Endothelial cell of umbilical vein (primary cell): ENCODE measurements at regions not wholly inside any gene's neighbourhood (a gene's known extent, or its start where the extent isn't known, plus 50 kb on each side); places are given as distances from the start of the nearest gene placed in this dataset.

Experiments
- BruUV-seq: library from RNA; stranded (reverse); fragments of 400-500 nt; replicated peaks from 2 replicates; lab custom pipeline; 2021; lab: Mats Ljungman, UMichigan
- CTCF ChIA-PET: fragments of 300-600, 350-600 bp; sonication (Branson Sonifier 250); formaldehyde crosslinking; loops from one replicate; lab custom pipeline; 2021; ENCODE audit warnings: antibody characterized with exemption, inconsistent platforms; lab: Charles Lee
- POLR2A ChIA-PET: fragments of 300-600, 350-600 bp; sonication (Branson Sonifier 250); formaldehyde crosslinking; loops from one replicate; lab custom pipeline; 2021; ENCODE audit warnings: antibody characterized with exemption, inconsistent platforms; lab: Charles Lee
- DNase-seq: peaks from one replicate; pipeline ENCODE4 v3.0.0-alpha.2; 2011; ENCODE audit warnings: low read depth, low spot score
- FAIRE-seq: peaks from 2 replicates; lab custom pipeline; 2011; peaks lifted over from hg19 to GRCh38; lab: Jason Lieb, UNC
- H2AFZ ChIP-seq: 2 replicates; pipeline ENCODE4 v1.6.0; 2012; ENCODE audit warnings: low read depth, low read length, control low read depth, inconsistent platforms
- H3K27ac ChIP-seq: 2 replicates; pipeline ENCODE4 v1.5.1; 2011; ENCODE audit warnings: low read depth, mild to moderate bottlenecking, control low read depth, low read length, moderate library complexity; ENCODE audit not compliant: insufficient read depth
- H3K27me3 ChIP-seq, 2 experiments: 2 replicates each; pipeline versions ENCODE4 v1.6.0 to v1.6.1; 2011; ENCODE audit warnings: low read length in 2 of 2, mixed read lengths in 1 of 2; ENCODE audit not compliant: control insufficient read depth in 2 of 2, insufficient read depth in 2 of 2
- H3K36me3 ChIP-seq, 2 experiments: 2 replicates in 1 of 2; 3 replicates in 1 of 2; pipeline ENCODE4 v1.5.1; 2011; ENCODE audit warnings: low read length in 2 of 2, mild to moderate bottlenecking in 1 of 2, moderate library complexity in 1 of 2; ENCODE audit not compliant: control insufficient read depth in 2 of 2, insufficient read depth in 2 of 2; ENCODE audit errors: extremely low read depth in 1 of 2
- H3K4me1 ChIP-seq: 3 replicates; pipeline ENCODE4 v1.5.1; 2011; ENCODE audit warnings: mild to moderate bottlenecking, low read length; ENCODE audit not compliant: control insufficient read depth, insufficient read depth; ENCODE audit errors: extremely low read depth
- H3K4me2 ChIP-seq: 2 replicates; pipeline ENCODE4 v1.6.1; 2011; ENCODE audit warnings: low read length, control low read depth, mixed read lengths; ENCODE audit not compliant: insufficient read depth
- H3K4me3 ChIP-seq, 3 experiments: fragments of 200-600 bp in 1 of 3; sonication (generic), shearing (Covaris generic) in 1 of 3; replicated peaks in 1 of 3; 2 replicates each; pipeline ENCODE4 v1.5.1; 2011 to 2016; ENCODE audit warnings: control low read depth in 3 of 3, low read length in 3 of 3, mild to moderate bottlenecking in 2 of 3, inconsistent platforms in 1 of 3, low read depth in 1 of 3, moderate library complexity in 1 of 3; ENCODE audit not compliant: insufficient read depth in 1 of 3
- H3K79me2 ChIP-seq: 2 replicates; pipeline ENCODE4 v1.6.0; 2012; ENCODE audit warnings: low read length, inconsistent platforms; ENCODE audit not compliant: control insufficient read depth, insufficient read depth
- H3K9ac ChIP-seq: replicated peaks from 2 replicates; pipeline ENCODE3; 2011; ENCODE audit warnings: low read length, control low read depth; ENCODE audit not compliant: insufficient read depth; ENCODE audit errors: extremely low read depth
- H3K9me1 ChIP-seq: replicated peaks from 3 replicates; pipeline ENCODE4 v1.6.0; 2011; ENCODE audit warnings: mild to moderate bottlenecking, low read length; ENCODE audit not compliant: control insufficient read depth, insufficient read depth; ENCODE audit errors: extremely low read depth
- H3K9me3 ChIP-seq: replicated peaks from 2 replicates; pipeline ENCODE4 v1.5.1; 2012; ENCODE audit warnings: low read length, inconsistent platforms; ENCODE audit not compliant: control insufficient read depth, insufficient read depth
- H4K20me1 ChIP-seq: replicated peaks from 2 replicates; pipeline ENCODE3; 2011; ENCODE audit warnings: mild to moderate bottlenecking, low read length; ENCODE audit not compliant: control insufficient read depth, insufficient read depth; ENCODE audit errors: extremely low read depth
- EZH2 ChIP-seq: IDR thresholded peaks from 2 replicates; pipeline ENCODE4 v1.6.1; 2012; ENCODE audit warnings: borderline replicate concordance, low read depth, mild to moderate bottlenecking, moderate library complexity, low read length, inconsistent platforms; ENCODE audit not compliant: severe bottlenecking
- FOS ChIP-seq: IDR thresholded peaks from 2 replicates; pipeline ENCODE4 v1.6.1; 2011; ENCODE audit warnings: mild to moderate bottlenecking, low read length, moderate library complexity, borderline replicate concordance; ENCODE audit not compliant: insufficient read depth
- GATA2 ChIP-seq: IDR thresholded peaks from 2 replicates; pipeline ENCODE4 v1.7.0; 2011; ENCODE audit warnings: low read depth, mild to moderate bottlenecking, moderate library complexity, mixed read lengths, low read length; ENCODE audit not compliant: insufficient read length, insufficient read depth
- JUN ChIP-seq: IDR thresholded peaks from 2 replicates; pipeline ENCODE4 v1.6.1; 2011; ENCODE audit warnings: borderline replicate concordance, low read depth; ENCODE audit not compliant: insufficient read length, insufficient read depth
- MAX ChIP-seq: IDR thresholded peaks from 2 replicates; pipeline ENCODE4 v1.6.1; 2011; ENCODE audit not compliant: insufficient read depth, insufficient read length
- MYC ChIP-seq: IDR thresholded peaks from one replicate; pipeline ENCODE4 v1.6.1; 2011; ENCODE audit warnings: mild to moderate bottlenecking, low read depth, low read length
- POLR2A ChIP-seq: IDR thresholded peaks from 2 replicates; pipeline ENCODE4 v1.6.1; 2012; ENCODE audit warnings: low read depth, mild to moderate bottlenecking, control low read depth, low read length
- POLR2AphosphoS5 ChIP-seq: IDR thresholded peaks from 2 replicates; pipeline ENCODE4 v1.6.1; 2012; ENCODE audit warnings: low read depth, mild to moderate bottlenecking, control low read depth, low read length, moderate library complexity; ENCODE audit not compliant: insufficient read depth
- dilution Hi-C: fragments of 300-500 bp; cut with MboI; formaldehyde crosslinking; loops from one replicate; pipeline ENCODE4 v1.15.0; 2019; ENCODE audit warnings: low sequenced_read_pairs; ENCODE audit not compliant: extremely low pct_ligation_motif_present
- intact Hi-C: fragments of 100-400 bp; cut with micrococcal nuclease; formaldehyde crosslinking; loops from one replicate; pipeline ENCODE4 v1.10.0; 2022
- TF ChIP-seq, protein P1 (sequence below), 2 donors: IDR thresholded peaks; 1 replicate in 1 of 2; 2 replicates in 1 of 2; pipeline ENCODE4 v1.5.1; 2011; ENCODE audit warnings: low read length in 2 of 2, mild to moderate bottlenecking in 2 of 2, moderate library complexity in 2 of 2, control low read depth in 1 of 2, inconsistent platforms in 1 of 2, low read depth in 1 of 2; ENCODE audit not compliant: insufficient read depth in 1 of 2; ENCODE audit errors: extremely low read depth in 1 of 2

DNA sequence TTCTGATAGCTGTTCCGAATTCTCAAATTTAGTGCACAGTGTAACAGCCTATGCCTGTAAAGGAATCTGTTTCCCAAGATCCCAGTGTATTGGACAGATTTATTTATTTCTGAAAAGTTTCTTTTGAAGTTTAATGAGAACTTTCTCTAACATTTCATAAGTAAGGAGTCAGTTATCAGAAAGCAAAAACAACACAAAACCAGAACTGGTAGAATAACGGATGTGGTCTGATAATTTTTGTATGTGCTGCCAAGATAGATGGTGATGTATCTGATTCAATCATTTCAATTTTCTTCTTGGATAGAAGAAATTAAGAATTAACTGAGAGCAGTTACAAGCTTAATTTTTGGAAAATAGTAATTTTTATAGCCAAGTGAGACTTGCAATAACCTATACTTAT lies 374.3 kb downstream of the SOCS6 start:
- BruUV-seq = no TSS peak
- Histone ChIP-seq H3K9me3 (peaks cover 2% of the 10 kb centered on the region), H3K4me2 (no peak overlapping the region), H3K79me2 (no peaks in the 10 kb centered on the region), H3K27me3 (no peaks in the 10 kb centered on the region), H3K36me3 (no peaks in the 10 kb centered on the region), H3K4me3 (no peak overlapping the region), H3K9me1 (no peaks in the 10 kb centered on the region), H3K9ac (no peak overlapping the region), H3K4me1 (no peaks in the 10 kb centered on the region), H4K20me1 (no peaks in the 10 kb centered on the region), H2AFZ (no peak overlapping the region), H3K27ac (no peak overlapping the region)
- dilution Hi-C loops = no loop called here
- CTCF ChIA-PET = no interaction called here
- TF ChIP-seq MYC = no peak
- no peak for TF ChIP-seq FOS
- TF ChIP-seq POLR2A = no peak
- TF ChIP-seq POLR2AphosphoS5 = no peak
- no peak for TF ChIP-seq EZH2
- no peak for TF ChIP-seq GATA2
- no peak for TF ChIP-seq JUN
- no peak for TF ChIP-seq MAX
- TF ChIP-seq, protein P1, sequence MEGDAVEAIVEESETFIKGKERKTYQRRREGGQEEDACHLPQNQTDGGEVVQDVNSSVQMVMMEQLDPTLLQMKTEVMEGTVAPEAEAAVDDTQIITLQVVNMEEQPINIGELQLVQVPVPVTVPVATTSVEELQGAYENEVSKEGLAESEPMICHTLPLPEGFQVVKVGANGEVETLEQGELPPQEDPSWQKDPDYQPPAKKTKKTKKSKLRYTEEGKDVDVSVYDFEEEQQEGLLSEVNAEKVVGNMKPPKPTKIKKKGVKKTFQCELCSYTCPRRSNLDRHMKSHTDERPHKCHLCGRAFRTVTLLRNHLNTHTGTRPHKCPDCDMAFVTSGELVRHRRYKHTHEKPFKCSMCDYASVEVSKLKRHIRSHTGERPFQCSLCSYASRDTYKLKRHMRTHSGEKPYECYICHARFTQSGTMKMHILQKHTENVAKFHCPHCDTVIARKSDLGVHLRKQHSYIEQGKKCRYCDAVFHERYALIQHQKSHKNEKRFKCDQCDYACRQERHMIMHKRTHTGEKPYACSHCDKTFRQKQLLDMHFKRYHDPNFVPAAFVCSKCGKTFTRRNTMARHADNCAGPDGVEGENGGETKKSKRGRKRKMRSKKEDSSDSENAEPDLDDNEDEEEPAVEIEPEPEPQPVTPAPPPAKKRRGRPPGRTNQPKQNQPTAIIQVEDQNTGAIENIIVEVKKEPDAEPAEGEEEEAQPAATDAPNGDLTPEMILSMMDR (IDR thresholded peaks at IDR 0.05; ENCODE audit: extremely low read depth in 1 of 2, insufficient read depth in 1 of 2, low read depth in 1 of 2, low read length in 2 of 2) = no peak
- DNase-seq (no peak), FAIRE-seq (no peak)
- intact Hi-C loops = no loop called here
- POLR2A ChIA-PET = no interaction called here
